Neural cell (in vitro differentiated cells): ENCODE measurements at regions not wholly inside any gene's neighbourhood (a gene's known extent, or its start where the extent isn't known, plus 50 kb on each side); places are given as distances from the start of the nearest gene placed in this dataset.
"Not testable (repeated sequence)": the region's sequence is repeated elsewhere in the genome, so short reads cannot be mapped to it uniquely, and the experiment has no call there.

Experiments used
- H2AFZ ChIP-seq: fragments of 200-600, 300-800 bp; sonication (generic), shearing (Covaris generic); 2 replicates; pipeline ENCODE4 v1.6.0; 2014; ENCODE audit warnings: low read depth, mild to moderate bottlenecking, antibody characterized with exemption, low read length, moderate library complexity
- H3F3A ChIP-seq: fragments of 200-600 bp; shearing (Covaris generic); 2 replicates; pipeline ENCODE4 v1.6.1; 2016; ENCODE audit warnings: mild to moderate bottlenecking, moderate library complexity, mixed read lengths, antibody characterized with exemption, low read length; ENCODE audit not compliant: insufficient read depth, poor library complexity, severe bottlenecking
- H3K27ac ChIP-seq: fragments of 200-600, 300-800 bp; sonication (generic), shearing (Covaris generic); 2 replicates; pipeline ENCODE4 v1.5.1; 2014; ENCODE audit warnings: mild to moderate bottlenecking, low read length, moderate library complexity
- H3K27me3 ChIP-seq: fragments of 300-800, 200-600 bp; sonication (generic), shearing (Covaris generic); 2 replicates; pipeline ENCODE4 v1.6.0; 2014; ENCODE audit warnings: mild to moderate bottlenecking, low read depth, low read length, moderate library complexity; ENCODE audit not compliant: insufficient read depth
- H3K36me3 ChIP-seq: fragments of 300-800, 200-600 bp; sonication (generic), shearing (Covaris generic); 2 replicates; pipeline ENCODE4 v1.5.1; 2014; ENCODE audit warnings: mild to moderate bottlenecking, antibody characterized with exemption, low read length, moderate library complexity; ENCODE audit not compliant: insufficient read depth
- H3K4me2 ChIP-seq: fragments of 300-800, 200-600 bp; sonication (generic), shearing (Covaris generic); 2 replicates; pipeline ENCODE4 v1.6.0; 2014; ENCODE audit warnings: mild to moderate bottlenecking, low read length
- H3K4me3 ChIP-seq: fragments of 300-800, 200-600 bp; sonication (generic), shearing (Covaris generic); 2 replicates; pipeline ENCODE4 v1.5.1; 2014; ENCODE audit warnings: mild to moderate bottlenecking, low read length, moderate library complexity
- H3K79me2 ChIP-seq: fragments of 200-600 bp; shearing (Covaris generic); replicated peaks from 2 replicates; pipeline ENCODE4 v1.6.0; 2014; ENCODE audit warnings: mild to moderate bottlenecking, low read length, moderate library complexity; ENCODE audit not compliant: insufficient read depth
- H3K9ac ChIP-seq: fragments of 300-800, 200-600 bp; sonication (generic), shearing (Covaris generic); 2 replicates; pipeline ENCODE4 v1.6.1; 2016; ENCODE audit warnings: mild to moderate bottlenecking, low read length, mixed read lengths
- H3K9me2 ChIP-seq: fragments of 200-600 bp; shearing (Covaris generic); 2 replicates; pipeline ENCODE4 v1.6.1; 2016; ENCODE audit warnings: mild to moderate bottlenecking, low read length, mixed read lengths; ENCODE audit not compliant: insufficient read depth
- H3K9me3 ChIP-seq: fragments of 200-600, 300-800 bp; sonication (generic), shearing (Covaris generic); 2 replicates; pipeline ENCODE4 v1.6.1; 2016; ENCODE audit warnings: mild to moderate bottlenecking, mixed run types, low read length, moderate library complexity, mixed read lengths
- H4K20me1 ChIP-seq: fragments of 200-600 bp; shearing (Covaris generic); 2 replicates; pipeline ENCODE4 v1.6.1; 2016; ENCODE audit warnings: mild to moderate bottlenecking, mixed run types; ENCODE audit not compliant: insufficient read depth
- CTCF ChIP-seq: fragments of 450-650 bp; IDR thresholded peaks from 2 replicates; pipeline ENCODE4 v1.5.1; 2014; ENCODE audit warnings: antibody characterized with exemption, mild to moderate bottlenecking, moderate library complexity; ENCODE audit not compliant: poor library complexity, severe bottlenecking
- EP300 ChIP-seq: fragments of 450-650 bp; conservative IDR thresholded peaks from 2 replicates; pipeline ENCODE4 v1.6.1; 2014; ENCODE audit warnings: antibody characterized with exemption, mild to moderate bottlenecking, moderate library complexity; ENCODE audit not compliant: poor library complexity, severe bottlenecking
- EZH2 ChIP-seq: fragments of 200-600, 300-800 bp; shearing (Covaris generic), sonication (generic); IDR thresholded peaks from 2 replicates; pipeline ENCODE4 v1.6.1; 2014; ENCODE audit warnings: antibody characterized with exemption, low read length, borderline replicate concordance, mild to moderate bottlenecking; ENCODE audit not compliant: insufficient read depth, poor library complexity, severe bottlenecking
- MXI1 ChIP-seq: fragments of 450-650 bp; conservative IDR thresholded peaks from 2 replicates; pipeline ENCODE4 v1.6.1; 2014; ENCODE audit warnings: antibody characterized with exemption, mild to moderate bottlenecking; ENCODE audit not compliant: poor library complexity, severe bottlenecking
- POLR2AphosphoS5 ChIP-seq: IDR thresholded peaks from 2 replicates; pipeline ENCODE4 v1.6.1; 2012
- RAD21 ChIP-seq: fragments of 450-650 bp; conservative IDR thresholded peaks from 2 replicates; pipeline ENCODE4 v1.6.1; 2014; ENCODE audit warnings: antibody characterized with exemption, mild to moderate bottlenecking, moderate library complexity
- SMC3 ChIP-seq: fragments of 450-650 bp; conservative IDR thresholded peaks from 2 replicates; pipeline ENCODE4 v1.6.1; 2014; ENCODE audit warnings: antibody characterized with exemption, mild to moderate bottlenecking, moderate library complexity; ENCODE audit not compliant: poor library complexity
- TAF1 ChIP-seq: IDR thresholded peaks from 2 replicates; pipeline ENCODE4 v1.6.1; 2012; ENCODE audit warnings: low read depth
- TF ChIP-seq, protein P1 (sequence below): IDR thresholded peaks from 2 replicates; pipeline ENCODE4 v1.6.1; 2012; ENCODE audit warnings: borderline replicate concordance

GRCh38 chrX:1023676-1024075 is 188.8 kb downstream of the CRLF2 start:
- H3K4me3 ChIP-seq: no peak overlapping the region
- no peaks in the 10 kb centered on the region for H3K9me2 ChIP-seq
- no peak overlapping the region for H2AFZ ChIP-seq
- H3K9ac ChIP-seq: no peak overlapping the region
- TF ChIP-seq, protein P1, sequence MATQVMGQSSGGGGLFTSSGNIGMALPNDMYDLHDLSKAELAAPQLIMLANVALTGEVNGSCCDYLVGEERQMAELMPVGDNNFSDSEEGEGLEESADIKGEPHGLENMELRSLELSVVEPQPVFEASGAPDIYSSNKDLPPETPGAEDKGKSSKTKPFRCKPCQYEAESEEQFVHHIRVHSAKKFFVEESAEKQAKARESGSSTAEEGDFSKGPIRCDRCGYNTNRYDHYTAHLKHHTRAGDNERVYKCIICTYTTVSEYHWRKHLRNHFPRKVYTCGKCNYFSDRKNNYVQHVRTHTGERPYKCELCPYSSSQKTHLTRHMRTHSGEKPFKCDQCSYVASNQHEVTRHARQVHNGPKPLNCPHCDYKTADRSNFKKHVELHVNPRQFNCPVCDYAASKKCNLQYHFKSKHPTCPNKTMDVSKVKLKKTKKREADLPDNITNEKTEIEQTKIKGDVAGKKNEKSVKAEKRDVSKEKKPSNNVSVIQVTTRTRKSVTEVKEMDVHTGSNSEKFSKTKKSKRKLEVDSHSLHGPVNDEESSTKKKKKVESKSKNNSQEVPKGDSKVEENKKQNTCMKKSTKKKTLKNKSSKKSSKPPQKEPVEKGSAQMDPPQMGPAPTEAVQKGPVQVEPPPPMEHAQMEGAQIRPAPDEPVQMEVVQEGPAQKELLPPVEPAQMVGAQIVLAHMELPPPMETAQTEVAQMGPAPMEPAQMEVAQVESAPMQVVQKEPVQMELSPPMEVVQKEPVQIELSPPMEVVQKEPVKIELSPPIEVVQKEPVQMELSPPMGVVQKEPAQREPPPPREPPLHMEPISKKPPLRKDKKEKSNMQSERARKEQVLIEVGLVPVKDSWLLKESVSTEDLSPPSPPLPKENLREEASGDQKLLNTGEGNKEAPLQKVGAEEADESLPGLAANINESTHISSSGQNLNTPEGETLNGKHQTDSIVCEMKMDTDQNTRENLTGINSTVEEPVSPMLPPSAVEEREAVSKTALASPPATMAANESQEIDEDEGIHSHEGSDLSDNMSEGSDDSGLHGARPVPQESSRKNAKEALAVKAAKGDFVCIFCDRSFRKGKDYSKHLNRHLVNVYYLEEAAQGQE: no peak
- no peak for TF ChIP-seq EZH2
- TF ChIP-seq TAF1: no peak
- TF ChIP-seq EP300: no peak
- TF ChIP-seq MXI1: no peak
- TF ChIP-seq CTCF: no peak
- TF ChIP-seq SMC3: no peak
- no peak for TF ChIP-seq POLR2AphosphoS5
- no peak for TF ChIP-seq RAD21
- H3F3A ChIP-seq: no peaks in the 10 kb centered on the region
- H3K79me2 ChIP-seq: no peaks in the 10 kb centered on the region
- no peak overlapping the region for H3K4me2 ChIP-seq
- no peaks in the 10 kb centered on the region for H4K20me1 ChIP-seq
- H3K9me3 ChIP-seq: no peaks in the 10 kb centered on the region
- H3K27me3 ChIP-seq: no peaks in the 10 kb centered on the region
- H3K36me3 ChIP-seq: no peaks in the 10 kb centered on the region
- no peak overlapping the region for H3K27ac ChIP-seq

GRCh38 chrX:1021314-1021993 is 191.0 kb downstream of the CRLF2 start:
- H3K27ac ChIP-seq: not testable (repeated sequence)

DNA sequence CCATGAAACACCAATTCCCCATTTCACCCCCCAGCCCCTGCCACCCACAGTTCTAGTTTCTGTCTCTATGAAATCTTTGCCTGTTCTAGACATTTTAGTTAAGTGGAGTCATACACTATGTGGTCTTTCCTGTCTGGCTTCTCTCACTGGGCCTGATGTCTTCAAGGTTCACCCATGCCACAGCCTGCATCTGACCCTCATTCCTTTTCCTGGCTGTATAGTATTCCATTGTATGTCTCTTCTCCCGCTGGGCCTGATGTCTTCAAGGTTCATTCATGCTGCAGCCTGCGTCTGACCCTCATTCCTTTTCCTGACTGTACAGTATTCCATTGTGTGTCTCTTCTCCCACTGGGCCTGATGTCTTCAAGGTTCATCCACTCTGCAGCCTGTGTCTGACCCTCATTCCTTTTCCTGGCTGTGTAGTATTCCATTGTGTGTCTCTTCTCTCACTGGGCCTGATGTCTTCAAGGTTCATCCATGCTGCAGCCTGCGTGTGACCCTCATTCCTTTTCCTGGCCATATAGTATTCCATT is 191.7 kb downstream of the CRLF2 start:
- H2AFZ ChIP-seq: no peak overlapping the region
- no peaks in the 10 kb centered on the region for H3K79me2 ChIP-seq
- H3F3A ChIP-seq: no peaks in the 10 kb centered on the region
- H3K36me3 ChIP-seq: no peaks in the 10 kb centered on the region
- H3K4me3 ChIP-seq: no peak overlapping the region
- H3K4me2 ChIP-seq: no peak overlapping the region
- TF ChIP-seq MXI1: no peak
- no peak for TF ChIP-seq EP300
- no peak for TF ChIP-seq RAD21
- no peak for TF ChIP-seq EZH2
- TF ChIP-seq POLR2AphosphoS5: no peak
- no peaks in the 10 kb centered on the region for H3K9me3 ChIP-seq
- H3K27me3 ChIP-seq: no peaks in the 10 kb centered on the region
- no peaks in the 10 kb centered on the region for H3K9me2 ChIP-seq
- H3K27ac ChIP-seq: no peak overlapping the region
- no peak overlapping the region for H3K9ac ChIP-seq
- no peaks in the 10 kb centered on the region for H4K20me1 ChIP-seq

More at GRCh38 chrX:1021314-1021993, 191.0 kb downstream of the CRLF2 start:
- H3K36me3 ChIP-seq, H3K9me2 ChIP-seq, H3K9me3 ChIP-seq, H3K27me3 ChIP-seq, H3K4me2 ChIP-seq, H3K79me2 ChIP-seq, H3F3A ChIP-seq, H3K9ac ChIP-seq, H3K4me3 ChIP-seq, H4K20me1 ChIP-seq, H2AFZ ChIP-seq: not testable (repeated sequence)

- H3K4me3 ChIP-seq, H3K9me3 ChIP-seq, H3K4me2 ChIP-seq, H3F3A ChIP-seq, H4K20me1 ChIP-seq, H3K9me2 ChIP-seq, H3K36me3 ChIP-seq, H3K27me3 ChIP-seq, H3K9ac ChIP-seq, H3K79me2 ChIP-seq, H3K27ac ChIP-seq, H2AFZ ChIP-seq: not testable (repeated sequence)
Measured at GRCh38 chrX:1016926-1017325, 195.5 kb downstream of the CRLF2 start.

GRCh38 chrX:1016281-1016680 is 196.2 kb downstream of the CRLF2 start:
- not testable (repeated sequence) for H3K9ac ChIP-seq, H2AFZ ChIP-seq, H3K9me3 ChIP-seq, H4K20me1 ChIP-seq, H3F3A ChIP-seq, H3K9me2 ChIP-seq, H3K79me2 ChIP-seq, H3K4me2 ChIP-seq, H3K27me3 ChIP-seq, H3K27ac ChIP-seq, H3K4me3 ChIP-seq, H3K36me3 ChIP-seq
